OCI-LY3 (cell line): ENCODE measurements at regions not wholly inside any gene's neighbourhood (a gene's known extent, or its start where the extent isn't known, plus 50 kb on each side); places are given as distances from the start of the nearest gene placed in this dataset.

ENCODE experiments used
- CTCF ChIP-seq: fragments of 200-600, 300-600 bp; sonication (generic); IDR thresholded peaks from 2 replicates; pipeline ENCODE4 v1.5.1; 2014; ENCODE audit warnings: antibody characterized with exemption, low read length, low read depth
- EZH2phosphoT487 ChIP-seq: fragments of 200-600 bp; shearing (Covaris generic); IDR thresholded peaks from 2 replicates; pipeline ENCODE4 v1.6.1; 2018; ENCODE audit warnings: antibody characterized with exemption, mixed run types, low read depth

DNA sequence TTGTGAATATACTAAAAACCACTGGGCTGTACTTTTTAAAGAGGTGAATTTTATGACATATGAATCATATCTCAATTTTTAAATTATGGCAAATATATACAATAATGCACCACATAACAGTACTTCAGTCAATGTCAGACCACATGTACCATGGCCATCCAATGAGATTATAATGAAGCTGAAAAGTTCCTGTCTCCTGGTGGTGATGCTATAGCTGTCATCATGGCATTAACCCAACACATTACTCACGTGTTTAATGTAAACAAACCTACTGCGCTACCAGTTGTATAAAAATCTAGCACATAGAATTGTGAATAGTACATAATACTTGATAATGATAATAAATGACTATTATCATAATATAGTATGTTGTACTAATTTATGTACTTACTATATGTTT is 77.6 kb upstream of the ID2 start:
- TF ChIP-seq EZH2phosphoT487 (no peak), CTCF (no peak)
